K562 (cell line): ENCODE measurements at regions not wholly inside any gene's neighbourhood (a gene's known extent, or its start where the extent isn't known, plus 50 kb on each side); places are given as distances from the start of the nearest gene placed in this dataset.

ENCODE experiments used
- ATAC-seq: fragments of 200-7000 bp; cut with Tn5 transposase; 3 replicates; pipeline ENCODE4 v1.9.1; 2020; ENCODE audit warnings: moderate library complexity
- BruUV-seq: library from RNA; stranded (reverse); fragments of 400-500 nt; replicated peaks from 2 replicates; lab custom pipeline; 2021; lab: Mats Ljungman, UMichigan
- CTCF ChIA-PET: fragments of 300-600 bp; formaldehyde crosslinking; extraction: SDS; loops from one replicate; lab custom pipeline; 2021; ENCODE audit warnings: low intra/inter-chr PET ratio; lab: Yijun Ruan, JAX
- POLR2A ChIA-PET: fragments of 300-600, 350-650 bp; sonication (Branson Sonifier 250); formaldehyde crosslinking; extraction: SDS; loops from one replicate; lab custom pipeline; 2021; ENCODE audit warnings: antibody characterized with exemption, inconsistent platforms; lab: Yijun Ruan, JAX
- DNase-seq, 4 experiments: peaks; one replicate each; pipeline versions ENCODE4 v3.0.0 to v3.0.0-alpha.2; 2011 to 2018; ENCODE audit warnings: low spot score in 3 of 4, mixed read lengths in 3 of 4; ENCODE audit errors: extremely low read depth in 1 of 4
- FAIRE-seq: peaks from 2 replicates; lab custom pipeline; 2011; peaks lifted over from hg19 to GRCh38; lab: Jason Lieb, UNC
- H2AFZ ChIP-seq: 2 replicates; pipeline ENCODE4 v1.6.0; 2011; ENCODE audit warnings: low read depth, low read length, control low read depth, inconsistent platforms
- H3K27ac ChIP-seq: fragments of 200-600 bp; 3 replicates; pipeline ENCODE4 v1.8.0; 2011; ENCODE audit warnings: low read depth, mild to moderate bottlenecking, control low read depth, inconsistent platforms, low read length, moderate library complexity, mixed read lengths; ENCODE audit errors: extremely low read depth
- H3K27me3 ChIP-seq, 2 experiments: fragments of 300-600 bp in 1 of 2; 2 replicates in 1 of 2; 3 replicates in 1 of 2; pipeline versions ENCODE4 v1.6.0 to v1.8.0; 2011; ENCODE audit warnings: inconsistent platforms in 2 of 2, low read length in 2 of 2, mild to moderate bottlenecking in 1 of 2, mixed read lengths in 1 of 2, moderate library complexity in 1 of 2; ENCODE audit not compliant: control insufficient read depth in 2 of 2, insufficient read depth in 2 of 2
- H3K36me3 ChIP-seq: fragments of 300-600 bp; 3 replicates; pipeline ENCODE4 v1.8.0; 2011; ENCODE audit warnings: mild to moderate bottlenecking, low read length, inconsistent platforms; ENCODE audit not compliant: control insufficient read depth, insufficient read depth
- H3K4me1 ChIP-seq, 2 experiments: fragments of 200-600 bp in 1 of 2; replicated peaks in 1 of 2; 2 replicates in 1 of 2; 3 replicates in 1 of 2; pipeline versions ENCODE4 v1.5.1 to v1.8.0; 2011; ENCODE audit warnings: inconsistent platforms in 2 of 2, low read length in 2 of 2, mild to moderate bottlenecking in 1 of 2, mixed read lengths in 1 of 2, moderate library complexity in 1 of 2; ENCODE audit not compliant: control insufficient read depth in 2 of 2, insufficient read depth in 2 of 2
- H3K4me2 ChIP-seq: 2 replicates; pipeline ENCODE4 v1.6.1; 2011; ENCODE audit warnings: low read length, control low read depth, inconsistent platforms, mixed read lengths; ENCODE audit not compliant: insufficient read depth
- H3K4me3 ChIP-seq: fragments of 200-600 bp; sonication (generic), shearing (Covaris generic); 2 replicates; pipeline ENCODE4 v1.5.1; 2016; ENCODE audit warnings: control low read depth, inconsistent platforms
- H3K79me2 ChIP-seq: fragments of 200-600 bp; 3 replicates; pipeline ENCODE4 v1.8.0; 2011; ENCODE audit warnings: low read length, inconsistent platforms; ENCODE audit not compliant: control insufficient read depth, insufficient read depth
- H3K9ac ChIP-seq, 2 experiments: 2 replicates each; pipeline versions ENCODE4 v1.6.0 to v1.6.1; 2011; ENCODE audit warnings: low read depth in 2 of 2, low read length in 2 of 2, control low read depth in 1 of 2, inconsistent platforms in 1 of 2, mild to moderate bottlenecking in 1 of 2, mixed read lengths in 1 of 2; ENCODE audit not compliant: insufficient read depth in 1 of 2
- H3K9me1 ChIP-seq: one replicate; pipeline ENCODE4 v1.6.0; 2011; ENCODE audit warnings: inconsistent platforms, mild to moderate bottlenecking, low read length, moderate library complexity; ENCODE audit not compliant: control insufficient read depth, insufficient read depth
- H3K9me3 ChIP-seq: replicated peaks from 2 replicates; pipeline ENCODE4 v1.5.1; 2011; ENCODE audit warnings: low read depth, low read length, inconsistent platforms; ENCODE audit not compliant: control insufficient read depth, insufficient read depth
- H4K20me1 ChIP-seq: replicated peaks from 2 replicates; pipeline ENCODE4 v1.6.1; 2011; ENCODE audit warnings: low read length, inconsistent platforms, mixed read lengths; ENCODE audit not compliant: control insufficient read depth, insufficient read depth
- BRF1 ChIP-seq: IDR thresholded peaks from 3 replicates; pipeline ENCODE4 v1.6.1; 2011; ENCODE audit warnings: borderline replicate concordance, mild to moderate bottlenecking; ENCODE audit not compliant: insufficient read length; ENCODE audit errors: extremely low read depth
- E2F3 ChIP-seq: fragments of 250-450 bp; sonication (Bioruptor Pico); IDR thresholded peaks from 2 replicates; pipeline ENCODE4 v1.4.0; 2020; ENCODE audit warnings: mild to moderate bottlenecking
- FOXA1 ChIP-seq: fragments of 450-650 bp; IDR thresholded peaks from 2 replicates; pipeline ENCODE4 v1.6.1; 2016; ENCODE audit warnings: mild to moderate bottlenecking, borderline replicate concordance
- FOXK1 ChIP-seq: sonication (generic); formaldehyde crosslinking; IDR thresholded peaks from 2 replicates; pipeline ENCODE4 v1.8.0; 2022; ENCODE audit warnings: missing genetic modification reagents, mild to moderate bottlenecking, borderline replicate concordance
- GABPA ChIP-seq: fragments of 200-800 bp; sonication (Bioruptor generic); conservative IDR thresholded peaks from 2 replicates; pipeline ENCODE4 v1.6.1; 2016; ENCODE audit warnings: low read depth, missing genetic modification characterization, missing compliant biosample characterization
- GATA2 ChIP-seq: sonication (generic); formaldehyde crosslinking; IDR thresholded peaks from 2 replicates; pipeline ENCODE4 v1.4.0; 2020; ENCODE audit warnings: mild to moderate bottlenecking, missing genetic modification reagents
- HOXB6 ChIP-seq: fragments of 250-450 bp; sonication (Bioruptor Pico); IDR thresholded peaks from 2 replicates; pipeline ENCODE4 v1.5.1; 2022; ENCODE audit warnings: mild to moderate bottlenecking, borderline replicate concordance
- MCM7 ChIP-seq, 2 experiments: fragments of 450-650 bp; IDR thresholded peaks; 2 replicates each; pipeline ENCODE4 v1.6.1; 2016 to 2018
- POLR2B ChIP-seq: fragments of 450-650 bp; IDR thresholded peaks from 2 replicates; pipeline ENCODE4 v1.6.1; 2018; ENCODE audit warnings: low read depth; ENCODE audit not compliant: partially characterized antibody
- SUPT5H ChIP-seq: fragments of 450-650 bp; IDR thresholded peaks from 2 replicates; pipeline ENCODE4 v1.6.1; 2016
- TAL1 ChIP-seq: fragments of 450-650 bp; IDR thresholded peaks from 2 replicates; pipeline ENCODE4 v1.6.1; 2016; ENCODE audit warnings: mild to moderate bottlenecking
- TFE3 ChIP-seq: fragments of 450-650 bp; formaldehyde crosslinking; IDR thresholded peaks from 2 replicates; pipeline ENCODE4 v1.4.0; 2020; ENCODE audit warnings: mild to moderate bottlenecking, mixed read lengths
- TRIM28 ChIP-seq: fragments of 450-650 bp; IDR thresholded peaks from 2 replicates; pipeline ENCODE4 v1.6.1; 2017
- ZBTB1 ChIP-seq: sonication (generic); formaldehyde crosslinking; IDR thresholded peaks from 2 replicates; pipeline ENCODE4 v1.8.1; 2023; ENCODE audit warnings: missing genetic modification reagents, low read depth, mild to moderate bottlenecking, borderline replicate concordance
- ZNF175 ChIP-seq: fragments of 200-800 bp; sonication (Bioruptor generic); IDR thresholded peaks from 2 replicates; pipeline ENCODE4 v1.6.1; 2016; ENCODE audit warnings: low read depth, mild to moderate bottlenecking, missing genetic modification characterization, missing compliant biosample characterization
- ZNF253 ChIP-seq: fragments of 250-450 bp; sonication (Bioruptor Pico); conservative IDR thresholded peaks from 2 replicates; pipeline ENCODE4 v1.6.1; 2021; ENCODE audit warnings: mild to moderate bottlenecking
- ZNF384 ChIP-seq: IDR thresholded peaks from 2 replicates; pipeline ENCODE4 v1.6.1; 2012; ENCODE audit warnings: low read depth, low read length, improper control_type of control experiment
- ZNF584 ChIP-seq: fragments of 200-800 bp; sonication (Bioruptor generic); IDR thresholded peaks from 2 replicates; pipeline ENCODE4 v1.6.1; 2016; ENCODE audit warnings: low read depth, mild to moderate bottlenecking, missing genetic modification characterization, missing compliant biosample characterization
- WGBS: fragments of 100-300 bp; shearing (Covaris generic); methylation state at CpG from one replicate; pipeline ENCODE4 v1.1.6; 2016; ENCODE audit warnings: low coverage, mixed read lengths; ENCODE audit not compliant: insufficient coverage; ENCODE audit errors: missing lambda C conversion rate; 5-methylcytosine and 5-hydroxymethylcytosine counted together
- in situ Hi-C: fragments of 300-500 bp; cut with MboI; formaldehyde crosslinking; loops from 4 replicates; pipeline ENCODE4 v1.15.0; 2018; ENCODE audit warnings: inconsistent platforms, mixed read lengths
- intact Hi-C: fragments of 100-400 bp; cut with micrococcal nuclease; formaldehyde crosslinking; loops from 2 replicates; pipeline ENCODE4 v1.14.2; 2022
- TF ChIP-seq, protein P1 (sequence below), 2 experiments: IDR thresholded peaks; 2 replicates each; pipeline ENCODE4 v1.6.1; 2011; ENCODE audit warnings: borderline replicate concordance in 1 of 2, control low read depth in 1 of 2, low read depth in 1 of 2, low read length in 1 of 2, mild to moderate bottlenecking in 1 of 2, mixed read lengths in 1 of 2, moderate library complexity in 1 of 2; ENCODE audit not compliant: insufficient read depth in 1 of 2, insufficient read length in 1 of 2, poor library complexity in 1 of 2, severe bottlenecking in 1 of 2; ENCODE audit errors: extremely low read depth in 1 of 2

- no peak overlapping the region for H3K27ac ChIP-seq
- H3K9me1 ChIP-seq = no peaks in the 10 kb centered on the region
- no peak overlapping the region for H3K4me2 ChIP-seq
- no peaks in the 10 kb centered on the region for H3K4me1 ChIP-seq
- H3K27me3 ChIP-seq = no peaks in the 10 kb centered on the region
- H4K20me1 ChIP-seq = no peaks in the 10 kb centered on the region
- no peaks in the 10 kb centered on the region for H3K79me2 ChIP-seq
- H3K4me3 ChIP-seq = no peak overlapping the region
- no peak for ATAC-seq
- ChIA-PET CTCF (no interaction called here), POLR2A (no interaction called here)
- intact Hi-C loops (no loop called here), in situ Hi-C loops (no loop called here)
- no TSS peak for BruUV-seq
- H3K36me3 ChIP-seq = no peaks in the 10 kb centered on the region
- H3K9ac ChIP-seq = no peak overlapping the region
- no peak for FAIRE-seq
- 1% methylated on average over 5 of the region's 5 CpGs for WGBS
- no peak for DNase-seq
- no peak overlapping the region for H2AFZ ChIP-seq
- H3K9me3 ChIP-seq = no peaks in the 10 kb centered on the region
- TF ChIP-seq GATA2 (CRISPR knock-in tag) (no peak), ZNF253 (CRISPR knock-in tag) (no peak), FOXA1 (no peak), HOXB6 (CRISPR knock-in tag) (no peak), TAL1 (no peak), FOXK1 (CRISPR knock-in tag) (no peak), ZNF584 (CRISPR knock-in tag) (no peak), E2F3 (CRISPR knock-in tag) (no peak), SUPT5H (no peak), ZBTB1 (CRISPR knock-in tag) (no peak), MCM7 (IDR thresholded peaks at IDR 0.05) (no peak), POLR2B (no peak), GABPA (no peak), BRF1 (no peak), TFE3 (CRISPR knock-in tag) (no peak), ZNF175 (CRISPR knock-in tag) (no peak), ZNF384 (no peak), TRIM28 (no peak)
- TF ChIP-seq, protein P1, sequence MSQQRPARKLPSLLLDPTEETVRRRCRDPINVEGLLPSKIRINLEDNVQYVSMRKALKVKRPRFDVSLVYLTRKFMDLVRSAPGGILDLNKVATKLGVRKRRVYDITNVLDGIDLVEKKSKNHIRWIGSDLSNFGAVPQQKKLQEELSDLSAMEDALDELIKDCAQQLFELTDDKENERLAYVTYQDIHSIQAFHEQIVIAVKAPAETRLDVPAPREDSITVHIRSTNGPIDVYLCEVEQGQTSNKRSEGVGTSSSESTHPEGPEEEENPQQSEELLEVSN (IDR thresholded peaks at IDR 0.05; ENCODE audit: borderline replicate concordance in 1 of 2, extremely low read depth in 1 of 2, insufficient read depth in 1 of 2, insufficient read length in 1 of 2, low read depth in 1 of 2, low read length in 1 of 2, poor library complexity in 1 of 2, severe bottlenecking in 1 of 2) = no peak
Measured at GRCh38 chr4:14743172-14743571, 259.1 kb upstream of the CPEB2 start.
